NCI-H2171 treated with DMSO at 0.1 percent for 48 hours (cell line): ENCODE measurements at regions not wholly inside any gene's neighbourhood (a gene's known extent, or its start where the extent isn't known, plus 50 kb on each side); places are given as distances from the start of the nearest gene placed in this dataset.

Experiments used
- DNase-seq: peaks from one replicate; lab custom pipeline; 2025; lab: John Stamatoyannopoulos, UW

GRCh38 chr10:78567680-78568455 lies 500.9 kb upstream of the ZMIZ1 start:
- DNase-seq = peak; percentile 9

GRCh38 chr10:78568620-78569019 lies 500.1 kb upstream of the ZMIZ1 start:
- DNase-seq = no peak

- no peak for DNase-seq
These were observed 498.0 kb upstream of the ZMIZ1 start for GRCh38 chr10:78570633-78571235.

- DNase-seq = no peak
These were observed 497.5 kb upstream of the ZMIZ1 start for GRCh38 chr10:78571286-78571685.

- DNase-seq = no peak
These were observed 496.9 kb upstream of the ZMIZ1 start for GRCh38 chr10:78571891-78572290.

- no peak for DNase-seq
These were observed 496.2 kb upstream of the ZMIZ1 start for GRCh38 chr10:78572565-78572964.

DNA sequence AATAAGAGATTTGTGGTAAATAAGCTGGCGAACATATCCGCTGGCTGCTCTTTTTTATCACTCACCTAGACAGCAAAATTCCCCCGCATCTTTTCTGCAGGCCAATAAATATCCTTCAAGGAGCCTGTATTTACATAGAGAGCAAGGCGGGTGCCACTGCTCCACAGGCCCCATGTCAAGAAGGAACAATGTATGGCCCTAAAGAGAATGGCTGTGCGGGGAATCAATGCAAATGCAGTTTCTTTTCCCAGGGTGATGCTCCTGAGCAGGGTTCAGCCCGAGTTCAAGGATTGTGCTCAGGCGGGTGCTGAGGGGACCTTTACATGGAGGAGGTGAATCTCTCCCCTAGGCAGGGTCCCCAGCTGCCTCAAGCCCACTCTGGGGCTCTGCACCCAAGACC lies 494.2 kb upstream of the ZMIZ1 start:
- DNase-seq = no peak

DNA sequence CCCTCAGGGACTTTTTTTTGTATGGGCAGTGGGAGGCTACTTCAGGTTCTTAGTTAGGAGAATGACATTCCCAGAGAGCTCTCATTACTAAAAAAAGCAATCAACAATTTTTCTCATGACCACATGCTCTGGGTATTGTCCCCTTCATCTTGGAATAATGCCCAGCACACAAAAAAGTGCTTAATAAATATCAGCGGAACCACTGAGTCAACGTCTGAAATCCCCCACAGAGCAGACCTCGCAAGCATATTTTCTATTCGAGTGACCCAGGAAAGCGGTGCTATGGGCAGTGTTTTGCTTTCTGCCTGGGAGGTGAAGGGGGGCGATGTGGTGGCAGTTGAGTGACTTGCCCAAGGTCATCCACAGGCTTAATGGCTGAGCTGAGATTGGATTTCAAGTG lies 493.4 kb upstream of the ZMIZ1 start:
- DNase-seq = no peak

DNA sequence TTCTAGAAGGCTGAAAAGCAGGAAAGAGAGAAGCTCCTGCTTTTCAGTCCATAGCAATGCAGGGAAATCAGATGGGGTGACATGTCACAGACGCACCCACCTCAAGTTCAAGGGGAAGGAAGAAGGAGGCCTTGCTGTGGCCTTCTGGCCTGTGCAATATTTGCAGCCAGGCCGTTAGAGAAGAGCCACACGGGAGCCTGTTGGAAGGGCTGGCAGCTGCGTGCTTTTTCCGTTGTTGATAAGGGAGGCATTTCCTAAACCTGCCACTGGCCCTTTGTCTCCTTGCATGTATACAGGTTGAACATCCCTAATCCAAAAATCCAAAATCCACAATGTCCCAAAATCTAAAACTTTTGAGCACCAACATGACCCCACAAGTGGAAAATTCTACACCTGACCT lies 492.5 kb upstream of the ZMIZ1 start:
- no peak for DNase-seq

DNA sequence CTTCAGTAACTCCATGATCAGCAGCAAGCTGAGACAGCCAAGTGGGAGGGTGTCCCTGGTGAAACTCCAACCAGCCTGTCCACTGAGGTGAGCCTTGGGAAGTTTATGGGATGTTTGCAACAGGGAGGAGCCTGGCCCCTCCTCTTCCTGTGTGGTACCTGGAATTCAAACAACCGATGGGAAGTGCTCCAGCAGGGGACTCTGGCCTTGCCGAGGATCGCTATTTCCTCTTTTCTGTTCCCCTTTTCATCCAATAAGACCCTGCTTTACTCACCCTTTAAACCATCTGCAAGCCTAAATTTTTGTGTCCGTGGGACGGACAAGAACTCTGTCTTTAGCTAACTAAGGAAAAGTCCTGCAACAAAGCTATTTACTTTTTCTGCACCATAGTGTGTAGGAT lies 491.1 kb upstream of the ZMIZ1 start:
- DNase-seq = no peak

- no peak for DNase-seq
These were observed 489.8 kb upstream of the ZMIZ1 start for GRCh38 chr10:78578929-78579328.

DNA sequence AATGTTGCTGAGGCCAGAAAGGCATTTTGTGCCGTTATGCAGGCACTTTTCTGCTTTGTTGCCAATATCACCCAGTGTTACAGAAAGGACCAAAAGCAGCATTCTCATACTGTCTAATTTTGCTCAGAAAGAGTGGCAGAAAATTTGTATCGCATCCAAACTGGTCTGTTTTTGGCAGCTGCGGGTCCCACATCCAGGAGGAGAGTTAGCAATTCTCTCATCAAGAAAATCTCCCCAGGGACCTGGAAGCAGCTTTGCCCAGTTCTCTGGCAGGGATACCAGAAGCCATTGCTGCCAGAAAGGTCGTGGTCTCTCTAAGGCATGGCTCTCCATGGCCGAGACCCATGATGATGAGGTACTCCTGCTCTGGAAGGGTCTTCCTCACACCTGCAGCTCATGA lies 489.2 kb upstream of the ZMIZ1 start:
- DNase-seq = peak; percentile 13

GRCh38 chr10:78579995-78580394 lies 488.8 kb upstream of the ZMIZ1 start:
- DNase-seq = peak; percentile 76

DNA sequence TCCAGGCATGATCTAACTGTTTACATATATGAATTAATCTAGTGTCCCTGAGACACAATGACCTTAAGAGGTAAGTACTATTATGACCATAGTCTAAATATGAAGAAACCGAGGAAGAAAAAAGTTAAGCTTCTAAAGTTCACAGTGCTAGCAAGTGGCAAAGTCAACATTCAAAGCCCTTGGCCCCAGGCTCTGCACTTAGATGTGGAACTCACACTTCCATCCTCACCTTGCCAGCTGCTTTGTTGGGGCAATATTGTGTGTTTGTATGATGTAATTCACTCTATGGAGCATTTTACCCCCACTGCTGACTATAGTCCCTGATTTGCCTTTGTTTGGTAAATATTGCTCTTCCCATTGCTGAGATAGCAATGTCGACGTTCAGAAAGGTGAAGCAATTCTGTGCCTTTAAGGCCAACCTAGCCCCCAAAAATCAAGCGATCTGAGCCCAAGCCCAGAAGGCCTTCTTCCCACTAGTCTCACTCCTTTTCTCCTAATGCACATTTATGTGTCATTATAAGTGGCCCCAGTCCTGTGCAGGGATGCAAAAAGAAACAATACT lies 487.6 kb upstream of the ZMIZ1 start:
- no peak for DNase-seq

DNA sequence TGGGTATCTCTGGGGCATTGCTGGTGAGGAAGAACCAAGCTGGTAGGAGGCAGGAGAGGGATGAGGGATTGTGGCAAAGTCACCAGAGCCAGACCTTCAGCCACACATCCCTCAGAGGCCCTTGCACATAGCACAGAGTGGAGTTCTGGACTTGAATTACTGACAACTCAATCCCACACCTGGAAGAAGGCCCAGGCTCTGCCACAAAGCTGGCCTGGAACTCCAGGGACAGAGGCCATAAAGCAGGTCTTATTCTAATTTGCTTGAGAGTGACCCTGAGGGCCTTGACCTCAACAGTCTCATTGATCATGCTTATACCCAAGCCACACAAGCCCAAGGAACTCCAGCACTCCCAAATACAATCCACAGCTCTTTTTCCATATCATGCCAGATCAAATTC lies 486.2 kb upstream of the ZMIZ1 start:
- no peak for DNase-seq

DNA sequence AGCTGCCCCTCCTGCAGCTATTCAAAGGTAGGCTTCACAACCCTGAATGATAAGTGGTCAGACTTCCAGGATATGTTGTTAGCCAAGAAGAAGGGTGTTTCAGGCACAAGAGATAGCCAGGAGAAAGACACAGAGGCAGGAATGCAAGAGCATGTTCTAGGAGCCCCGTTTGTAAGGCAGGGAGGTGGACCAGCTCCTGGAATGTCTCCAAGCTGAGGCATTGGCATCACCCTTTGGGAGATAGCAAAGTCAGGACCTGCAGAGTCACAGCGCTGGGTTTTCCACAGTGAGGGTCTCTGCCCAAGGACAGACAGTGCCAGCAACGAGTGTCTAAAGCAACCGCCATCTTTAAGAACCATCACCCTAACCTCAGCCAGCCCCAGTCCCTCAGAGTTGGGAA lies 484.5 kb upstream of the ZMIZ1 start:
- no peak for DNase-seq

- no peak for DNase-seq
These were observed 484.1 kb upstream of the ZMIZ1 start for GRCh38 chr10:78584681-78585080.

DNA sequence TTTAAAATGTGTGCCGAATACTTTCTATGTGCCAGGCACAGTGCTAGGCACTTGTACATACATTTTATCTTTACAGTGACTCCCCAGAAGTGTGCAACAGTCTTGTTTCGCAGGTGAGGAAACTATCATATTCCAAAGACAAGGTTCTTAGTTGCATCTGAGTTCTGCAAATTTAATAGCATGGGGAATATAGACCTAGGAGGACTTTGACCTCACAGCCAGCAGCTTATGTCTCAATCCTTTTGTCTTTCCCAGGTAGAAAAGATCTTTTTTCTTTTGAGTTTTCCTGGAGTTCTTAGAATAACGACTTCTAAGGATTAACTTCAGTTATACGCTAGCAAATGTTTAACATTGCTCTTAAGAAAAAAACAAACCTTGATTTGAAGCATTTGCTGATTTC lies 482.8 kb upstream of the ZMIZ1 start:
- no peak for DNase-seq

DNA sequence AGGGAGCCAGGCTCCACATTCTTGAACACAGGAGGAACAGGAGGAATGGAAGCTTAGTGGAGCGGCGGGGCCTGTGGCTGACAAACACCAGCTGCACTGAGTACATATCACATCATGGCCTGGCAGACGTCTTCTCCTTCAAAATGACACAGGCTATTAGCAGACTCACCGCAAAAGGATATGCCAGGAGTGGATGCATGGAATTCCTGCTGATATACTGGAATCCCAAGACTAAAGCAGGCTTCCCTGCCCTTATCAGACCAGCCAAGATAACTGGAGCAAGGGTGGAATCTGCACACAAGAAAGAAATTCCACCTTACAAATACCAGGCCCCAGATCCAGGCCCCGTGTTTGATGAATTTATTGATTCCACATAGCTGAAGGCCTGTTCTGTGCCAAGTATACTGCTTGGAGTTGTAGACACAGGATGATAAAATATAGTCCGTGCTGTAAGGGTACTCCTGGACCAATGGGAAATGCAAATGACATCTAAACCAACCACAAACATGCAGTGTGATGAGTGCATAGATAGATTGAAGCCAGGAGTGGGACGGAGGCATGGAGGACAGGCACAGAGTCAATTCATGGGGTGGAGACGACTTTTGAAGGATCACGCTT lies 480.5 kb upstream of the ZMIZ1 start:
- no peak for DNase-seq

DNA sequence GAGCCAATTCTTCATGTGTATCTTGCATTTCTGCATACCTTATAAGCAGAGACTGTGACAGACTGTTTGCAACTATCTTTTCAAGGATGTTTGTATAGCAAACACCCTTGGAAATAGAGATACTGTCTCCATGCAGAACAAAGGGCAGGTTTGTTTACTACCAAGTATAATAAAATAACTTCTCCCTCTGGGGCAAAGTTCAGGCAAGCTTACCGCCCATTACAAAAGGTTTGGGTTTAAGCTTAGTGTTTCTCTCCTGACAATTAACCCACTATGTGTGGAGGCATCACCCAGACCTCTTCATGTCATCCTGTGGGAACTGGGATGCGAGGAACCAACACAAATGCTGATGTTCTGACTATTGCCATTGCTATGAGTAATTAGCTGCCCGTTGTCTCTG lies 479.1 kb upstream of the ZMIZ1 start:
- no peak for DNase-seq

GRCh38 chr10:78591066-78591465 lies 477.7 kb upstream of the ZMIZ1 start:
- DNase-seq = no peak

DNA sequence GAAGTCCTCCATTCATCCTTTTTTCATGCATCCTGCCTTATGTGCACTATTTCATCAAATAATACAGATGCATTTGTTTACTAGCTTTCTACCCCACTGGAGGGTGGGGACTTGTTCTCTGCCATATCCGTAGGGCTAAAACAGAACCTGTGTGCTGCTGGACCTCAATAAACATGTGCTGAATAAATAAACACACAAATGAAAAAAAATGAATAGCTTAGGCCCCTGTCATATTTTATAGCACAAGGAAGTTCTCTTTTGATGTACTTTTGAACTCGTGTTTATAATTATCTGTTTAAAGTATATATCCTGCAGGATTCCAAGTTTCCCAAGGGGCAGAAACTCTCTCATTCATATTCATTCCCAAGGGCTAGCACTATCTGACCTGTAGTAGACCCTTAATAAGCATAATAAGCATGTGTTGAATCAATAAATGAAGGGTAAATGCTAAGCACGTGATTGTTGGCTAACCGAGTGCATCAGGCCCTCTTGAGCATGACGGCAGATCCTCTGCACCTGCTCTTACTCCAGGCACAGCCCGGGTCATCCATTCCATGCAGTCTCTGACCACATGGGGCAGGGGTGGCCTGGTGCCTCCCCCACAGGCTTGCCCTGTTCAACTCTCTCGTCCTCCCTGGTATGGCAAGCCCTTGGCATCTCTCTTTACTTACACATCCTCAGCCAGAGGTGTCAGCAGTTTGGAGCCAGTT lies 474.1 kb upstream of the ZMIZ1 start:
- DNase-seq = no peak

- DNase-seq = no peak
These were observed 473.5 kb upstream of the ZMIZ1 start for GRCh38 chr10:78595269-78595619.
